NCI-H1105 treated with DMSO at 0.1 percent for 48 hours (cell line): ENCODE measurements at regions not wholly inside any gene's neighbourhood (a gene's known extent, or its start where the extent isn't known, plus 50 kb on each side); places are given as distances from the start of the nearest gene placed in this dataset.

Experiments used
- DNase-seq: peaks from one replicate; lab custom pipeline; 2025; lab: John Stamatoyannopoulos, UW

DNA sequence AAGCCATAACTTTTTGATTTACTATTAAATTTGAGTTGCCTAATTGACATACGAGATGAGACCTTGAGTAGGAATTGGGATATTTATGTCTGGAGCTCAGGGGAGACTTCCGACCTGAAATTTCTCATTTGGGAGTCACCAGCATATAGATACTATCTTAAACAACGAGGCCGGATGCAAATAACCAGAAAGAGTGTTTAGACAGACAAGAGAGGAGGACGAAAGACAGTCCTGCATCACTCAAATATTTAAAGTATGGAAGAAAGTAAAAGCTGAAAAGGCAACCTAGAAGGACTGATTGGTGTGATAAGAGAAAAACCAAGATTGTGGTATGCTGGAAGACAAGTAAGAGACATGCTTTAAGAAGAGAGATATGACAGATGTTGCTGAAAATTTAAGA lies 675.0 kb upstream of the NUDT12 start:
- DNase-seq, result no peak

DNA sequence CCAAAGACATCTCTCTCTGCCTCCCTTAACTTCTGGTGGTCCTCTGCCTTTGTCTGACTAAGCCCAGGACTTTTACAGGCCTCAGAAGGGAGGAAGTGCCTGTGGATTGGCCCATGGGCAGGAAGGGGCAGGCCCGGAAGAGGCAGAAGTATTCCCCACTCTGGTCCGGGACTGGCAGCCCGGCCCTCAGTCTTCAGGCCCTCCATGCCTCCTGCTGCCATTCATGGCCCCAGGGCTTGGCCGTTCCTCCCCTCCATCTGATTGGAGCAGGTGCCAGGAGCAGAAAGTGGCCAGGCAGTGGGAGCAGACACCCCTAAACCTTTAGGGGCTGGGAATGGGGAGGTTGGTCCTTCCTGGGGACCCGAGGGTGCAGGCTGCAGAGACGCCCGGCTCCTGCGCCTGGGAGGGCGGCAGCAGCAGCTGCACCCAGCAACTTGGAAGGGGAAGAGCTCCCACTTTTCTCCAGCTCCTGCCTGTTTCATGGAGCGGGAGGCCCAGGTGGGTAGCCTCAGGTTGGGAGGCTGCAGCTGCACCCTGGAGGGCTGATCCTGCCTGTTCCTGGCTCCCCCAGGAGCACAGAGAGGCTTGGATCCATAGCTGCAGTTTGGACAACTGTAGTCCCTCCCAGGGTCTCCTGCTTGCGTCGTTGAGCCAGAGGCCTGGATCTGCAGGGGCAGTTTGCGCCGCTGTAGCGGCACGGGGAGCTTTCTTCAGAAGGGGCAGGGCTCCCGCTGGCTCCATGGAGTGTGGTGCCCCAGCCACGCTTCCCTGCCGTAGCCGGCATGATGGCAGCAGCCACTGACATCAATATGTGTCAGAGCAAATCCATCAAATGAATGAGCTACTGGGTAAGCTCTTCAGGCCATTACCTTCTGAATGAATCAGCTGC lies 661.5 kb upstream of the NUDT12 start:
- DNase-seq, result no peak

DNA sequence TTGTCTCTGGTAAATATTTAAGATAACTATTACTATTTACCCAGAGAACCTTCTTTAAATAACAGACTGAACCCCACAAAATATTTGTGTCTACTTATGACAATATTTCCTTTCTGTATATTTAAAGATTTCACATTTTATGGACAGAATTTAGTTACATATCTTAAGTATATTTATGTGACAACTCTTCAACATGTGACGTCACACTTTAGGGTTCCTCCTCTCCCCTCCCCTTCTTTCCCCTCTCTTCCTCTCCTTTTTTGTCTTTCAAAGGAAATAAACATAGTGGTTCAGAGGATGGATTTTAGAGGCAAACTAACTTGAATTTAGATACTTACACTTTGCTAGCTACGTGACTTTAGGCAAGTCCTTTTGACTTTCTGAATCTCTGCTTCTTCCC lies 655.6 kb upstream of the NUDT12 start:
- no peak for DNase-seq

DNA sequence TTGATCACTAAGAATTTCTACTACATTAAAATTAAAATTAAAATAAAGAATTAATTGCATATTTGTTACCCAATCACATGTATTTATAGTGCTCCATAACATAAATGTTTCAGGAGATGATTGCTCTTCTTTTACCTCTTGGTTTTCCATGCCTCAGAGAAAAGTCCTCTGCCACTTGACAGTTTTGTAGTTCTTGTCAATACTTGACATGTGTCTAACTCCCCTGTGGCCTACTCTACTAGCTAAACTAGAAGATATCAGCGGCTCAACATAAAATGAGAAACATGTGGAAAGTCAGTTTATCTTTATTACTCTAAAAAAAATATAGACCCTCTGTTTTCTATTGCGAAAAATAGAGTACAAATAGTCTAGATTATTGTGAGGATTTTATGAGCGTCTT lies 650.6 kb upstream of the NUDT12 start:
- DNase-seq, result no peak

DNA sequence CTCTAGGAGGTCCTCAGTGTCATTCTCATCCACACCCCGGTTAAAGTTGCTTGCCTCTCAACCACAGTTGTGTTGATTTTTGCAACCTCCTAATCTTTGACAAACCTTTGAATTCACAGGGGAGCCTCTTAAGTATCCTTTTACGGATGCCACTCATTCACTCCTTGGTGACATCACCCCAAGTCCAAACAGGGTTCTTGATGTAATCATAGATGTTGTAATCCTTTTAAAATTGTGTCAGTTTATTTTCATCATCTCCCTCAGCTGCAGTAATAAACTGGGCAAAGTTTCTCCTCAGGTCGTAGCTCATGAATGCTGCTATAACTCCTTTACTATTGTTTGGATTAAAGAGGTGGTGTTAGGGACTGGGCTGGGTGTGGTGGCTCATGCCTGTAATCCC lies 637.2 kb upstream of the NUDT12 start:
- DNase-seq, result no peak

DNA sequence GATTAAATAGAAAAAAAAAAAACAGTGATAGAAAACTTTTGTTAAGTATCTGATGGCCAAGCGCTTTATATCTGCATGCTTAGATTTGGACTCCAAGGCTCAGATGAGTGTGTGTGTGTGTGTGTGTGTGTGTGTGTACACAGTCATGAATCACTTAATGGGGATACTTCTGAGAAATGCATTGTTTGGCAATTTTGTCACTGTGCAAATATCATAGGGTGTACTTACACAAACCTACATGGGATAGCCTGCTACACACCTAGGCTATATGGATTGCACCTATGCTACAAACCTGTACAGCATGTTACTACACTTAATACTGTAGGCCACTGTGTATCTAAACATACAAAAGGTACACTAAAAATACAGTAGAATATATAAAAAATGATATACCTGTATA lies 635.6 kb upstream of the NUDT12 start:
- DNase-seq, result no peak

DNA sequence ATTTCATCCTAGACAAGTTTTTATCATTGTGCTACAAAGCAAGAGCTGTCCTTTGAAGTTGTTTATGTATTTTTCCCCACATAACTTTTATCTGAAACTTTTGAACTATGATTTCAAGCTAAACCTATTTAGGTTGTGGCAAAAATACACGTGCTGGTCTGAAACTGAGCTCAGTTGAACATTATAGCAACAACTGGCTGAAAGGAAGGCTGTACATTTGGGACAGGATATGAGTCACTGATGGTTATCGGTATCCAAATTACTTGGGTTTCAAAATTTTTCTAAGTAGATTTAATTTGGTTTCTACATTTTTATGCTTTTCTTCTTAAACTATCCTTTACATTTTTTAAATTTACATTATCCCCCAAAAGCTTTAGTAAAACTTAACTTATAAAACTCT lies 627.3 kb upstream of the NUDT12 start:
- DNase-seq, result no peak

DNA sequence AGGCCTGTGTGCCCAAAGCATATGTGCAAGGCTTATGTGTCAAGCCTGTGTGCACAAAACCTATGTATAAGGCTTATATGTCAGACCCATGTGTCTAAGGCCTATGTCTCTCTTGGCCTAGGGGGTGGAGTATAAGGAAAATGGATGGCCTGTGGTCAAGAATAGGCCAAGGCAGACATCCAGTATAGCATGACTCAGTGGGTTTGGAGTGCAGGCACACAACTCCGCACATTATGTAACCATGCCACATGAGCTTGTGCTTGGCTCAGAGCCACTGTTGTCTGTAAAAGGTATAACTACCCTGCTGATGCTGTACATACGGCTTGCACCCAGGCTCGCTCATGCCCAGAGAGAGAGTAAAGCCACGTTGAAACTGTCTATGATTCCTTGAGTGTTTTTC lies 626.4 kb upstream of the NUDT12 start:
- DNase-seq, result no peak

DNA sequence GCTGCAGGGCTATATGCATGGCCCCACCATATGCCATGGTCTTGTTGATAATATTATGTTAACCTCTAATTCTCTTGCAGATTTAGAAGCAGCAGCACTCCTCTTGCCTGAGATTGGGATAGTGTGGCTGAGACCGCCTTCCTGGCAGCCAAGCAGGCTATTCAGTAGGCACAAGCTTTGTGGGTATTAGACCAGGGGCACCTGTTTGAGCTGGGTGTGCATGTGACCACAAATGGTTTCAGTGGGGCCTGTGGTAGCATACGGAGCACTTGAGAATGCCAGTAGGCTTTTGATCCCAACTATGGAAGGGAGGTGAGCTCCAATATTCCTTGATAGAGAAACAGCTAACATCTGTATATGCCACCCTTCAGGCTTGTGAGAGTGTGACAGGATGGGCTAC lies 625.1 kb upstream of the NUDT12 start:
- no peak for DNase-seq

DNA sequence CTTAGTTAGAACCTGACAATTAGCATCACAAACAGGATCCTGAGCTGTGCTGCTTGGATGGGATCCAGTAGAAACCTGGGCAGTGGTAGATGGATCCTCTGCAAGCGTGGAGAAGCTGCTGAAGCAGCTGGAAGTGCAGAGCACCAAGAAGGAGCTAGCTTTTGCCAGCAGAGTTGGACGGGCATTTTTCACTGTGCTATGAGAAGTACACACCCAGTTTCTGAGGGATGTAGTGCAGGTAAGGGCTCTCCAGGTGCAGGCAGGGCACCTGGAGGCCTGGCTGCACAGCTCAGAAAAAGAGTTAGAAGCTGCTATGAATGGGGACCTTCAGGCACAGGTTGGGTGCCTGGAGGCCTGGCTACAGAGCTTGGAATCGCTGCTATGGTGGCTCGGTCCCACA lies 623.9 kb upstream of the NUDT12 start:
- DNase-seq, result no peak

DNA sequence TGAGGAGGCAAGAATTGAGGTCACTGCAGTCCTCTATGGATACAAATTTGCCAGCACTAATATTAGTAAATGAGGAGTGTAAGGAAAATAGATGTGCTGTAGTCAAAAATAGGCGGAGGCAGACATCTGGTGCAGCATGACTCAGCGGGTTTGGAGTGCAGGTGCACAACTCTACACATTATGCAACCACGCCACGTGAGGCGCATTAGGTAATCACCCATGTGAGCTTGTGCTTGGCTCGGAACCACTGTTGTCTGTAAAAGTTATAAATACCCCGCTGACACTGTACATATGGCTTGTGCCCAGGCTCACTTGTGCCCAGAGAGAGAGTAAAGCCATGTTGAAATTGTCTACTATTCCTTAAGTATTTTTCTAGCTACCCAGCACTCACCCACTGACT lies 623.5 kb upstream of the NUDT12 start:
- no peak for DNase-seq

DNA sequence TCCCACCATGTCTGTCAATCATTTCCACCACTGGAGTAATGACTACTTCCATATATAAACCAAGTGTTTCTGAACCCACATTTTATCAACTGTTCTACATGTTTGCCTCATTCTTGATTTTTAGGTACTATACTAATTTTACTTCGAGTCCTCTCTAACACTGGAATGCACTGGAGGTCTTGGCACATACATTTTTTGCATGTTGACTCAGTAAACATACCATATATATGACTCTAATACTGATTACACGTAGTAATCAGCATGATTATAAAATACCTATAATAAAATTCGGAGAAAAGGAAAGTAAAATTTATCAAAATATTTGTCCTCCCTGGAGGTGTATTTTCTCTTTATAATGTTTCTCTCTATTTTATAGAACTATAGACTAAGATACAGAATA lies 621.7 kb upstream of the NUDT12 start:
- DNase-seq, result no peak

DNA sequence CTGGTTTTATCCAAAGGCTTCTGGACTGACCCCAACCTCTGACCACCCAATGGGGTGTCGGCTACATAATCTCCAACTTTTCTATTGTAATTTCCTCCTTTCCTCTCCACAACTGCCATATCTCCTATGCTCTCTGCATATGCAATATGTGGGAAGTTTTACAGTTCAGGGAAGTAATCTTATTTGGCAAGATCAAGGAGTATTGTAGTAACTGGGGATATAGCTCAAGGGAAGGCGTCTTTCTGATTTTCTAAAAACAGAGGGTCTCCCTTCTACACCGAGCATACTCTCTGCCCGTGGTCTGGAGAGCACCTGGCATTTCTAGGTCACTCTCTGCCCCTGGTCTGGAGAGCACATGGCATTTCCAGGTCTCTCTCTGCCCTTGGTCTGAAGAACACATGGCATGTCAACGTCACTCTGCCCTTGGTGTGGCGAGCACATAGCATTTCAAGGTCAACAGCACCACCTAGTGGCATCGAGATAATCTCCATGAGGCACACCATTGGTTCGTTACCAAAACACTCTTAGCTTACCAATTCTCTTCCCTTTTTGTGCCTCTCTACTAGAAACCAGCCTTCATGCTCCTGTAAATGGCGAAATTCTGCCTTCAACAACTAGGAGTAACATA lies 616.4 kb upstream of the NUDT12 start:
- DNase-seq, result no peak

DNA sequence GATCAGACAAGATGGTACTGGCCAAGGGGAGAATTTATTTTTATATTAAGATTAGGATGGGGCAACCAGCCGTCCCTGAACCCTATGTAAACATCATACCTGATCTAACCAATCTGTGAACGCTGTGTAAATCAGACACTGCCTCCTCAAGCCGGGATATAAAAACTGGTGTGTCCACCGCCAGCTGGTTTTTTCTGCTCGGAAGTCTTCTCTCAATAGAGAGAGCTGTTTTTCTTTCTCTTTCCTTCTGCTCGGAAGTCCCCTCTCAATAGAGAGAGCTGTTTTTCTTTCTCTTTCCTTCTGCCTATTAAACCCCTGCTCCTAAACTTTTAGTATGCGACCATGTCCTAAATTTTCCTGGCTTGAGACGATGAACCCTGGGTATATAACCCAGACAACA lies 615.5 kb upstream of the NUDT12 start:
- no peak for DNase-seq

DNA sequence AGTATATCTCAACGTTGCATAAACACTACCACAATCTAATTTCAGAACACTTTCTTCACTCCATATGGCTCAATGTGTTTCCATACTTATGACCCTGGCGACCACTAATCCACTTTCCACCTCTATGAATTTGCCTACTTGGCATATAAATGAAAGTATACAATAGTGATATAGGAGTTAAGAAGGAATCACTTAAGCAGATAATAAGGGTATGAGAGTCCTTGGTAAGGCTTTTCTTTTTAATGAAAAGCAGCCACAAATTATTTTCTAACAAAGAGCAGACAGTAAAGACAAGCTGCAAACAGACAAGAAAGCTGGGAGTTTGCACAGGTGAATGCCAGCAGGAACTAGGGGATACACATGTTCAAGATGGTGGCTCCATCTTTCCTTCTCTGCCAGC lies 615.1 kb upstream of the NUDT12 start:
- DNase-seq, result no peak

DNA sequence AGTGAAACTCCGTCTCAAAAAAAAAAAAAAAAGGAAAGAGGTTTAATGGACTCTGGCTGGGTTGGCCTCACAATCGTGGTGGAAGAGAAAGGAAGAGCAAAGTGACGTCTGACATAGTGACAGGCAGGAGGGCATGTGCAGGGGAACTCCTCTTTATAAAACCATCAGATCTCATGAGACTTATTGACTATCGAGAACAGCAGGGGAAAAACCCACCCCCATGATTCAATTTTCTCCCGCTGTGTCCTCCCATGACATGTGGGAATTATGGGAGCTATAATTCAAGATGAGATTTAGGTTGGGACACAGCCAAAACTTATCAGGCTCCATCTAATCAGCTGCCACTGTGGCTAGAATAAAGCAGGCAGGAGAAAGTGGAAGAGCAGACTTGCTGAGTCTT lies 610.4 kb upstream of the NUDT12 start:
- DNase-seq, result no peak

DNA sequence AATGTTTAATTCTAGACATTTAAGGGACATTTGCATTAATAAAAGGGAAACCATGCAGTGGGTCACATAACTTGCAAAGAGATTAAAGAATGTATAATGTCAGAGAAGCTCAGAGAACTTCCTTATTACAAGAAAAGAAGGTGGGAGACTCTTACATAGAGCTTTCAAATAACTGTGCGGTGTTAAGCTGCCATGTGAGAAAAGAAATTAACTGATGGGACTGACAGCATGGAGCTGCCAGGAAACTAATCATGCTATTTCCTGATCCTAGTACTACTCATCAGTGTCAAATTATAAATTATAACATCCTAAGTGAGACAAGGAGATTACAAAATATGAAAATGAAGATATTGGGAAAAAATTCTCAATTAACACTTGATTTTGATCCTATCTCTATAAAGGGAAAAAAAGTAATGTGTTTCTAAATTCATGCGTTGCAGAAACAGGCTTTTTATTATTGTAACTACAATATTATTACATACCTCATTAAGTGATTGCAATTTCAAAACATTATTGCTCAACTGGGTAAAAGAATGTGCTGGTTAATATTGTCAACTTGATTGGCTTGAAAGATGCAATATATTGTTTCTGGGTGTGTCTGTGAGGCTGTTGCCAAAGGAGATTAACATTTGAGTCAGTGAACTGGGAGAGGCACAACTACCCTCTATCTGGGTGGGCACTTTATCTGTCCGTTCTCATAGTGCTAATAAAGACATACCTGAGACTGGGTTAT lies 609.5 kb upstream of the NUDT12 start:
- no peak for DNase-seq

DNA sequence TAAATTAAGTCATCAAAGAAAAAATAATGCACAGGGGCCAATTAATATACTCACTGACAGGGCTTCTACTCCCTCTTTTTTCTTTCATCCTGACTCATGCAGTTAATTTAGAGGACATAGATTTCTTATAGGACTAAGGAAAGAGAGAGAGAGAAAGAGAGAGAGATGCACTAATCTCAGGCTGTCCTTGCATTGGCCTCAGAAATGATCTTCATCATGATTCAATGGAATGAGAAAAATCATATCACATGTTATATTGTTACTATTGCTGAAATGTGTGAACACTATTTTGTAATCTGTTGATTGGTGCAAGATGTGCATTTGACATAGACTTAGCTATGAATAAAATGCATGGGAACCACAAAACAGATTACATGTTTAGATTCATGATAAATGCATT lies 608.3 kb upstream of the NUDT12 start:
- DNase-seq, result no peak

DNA sequence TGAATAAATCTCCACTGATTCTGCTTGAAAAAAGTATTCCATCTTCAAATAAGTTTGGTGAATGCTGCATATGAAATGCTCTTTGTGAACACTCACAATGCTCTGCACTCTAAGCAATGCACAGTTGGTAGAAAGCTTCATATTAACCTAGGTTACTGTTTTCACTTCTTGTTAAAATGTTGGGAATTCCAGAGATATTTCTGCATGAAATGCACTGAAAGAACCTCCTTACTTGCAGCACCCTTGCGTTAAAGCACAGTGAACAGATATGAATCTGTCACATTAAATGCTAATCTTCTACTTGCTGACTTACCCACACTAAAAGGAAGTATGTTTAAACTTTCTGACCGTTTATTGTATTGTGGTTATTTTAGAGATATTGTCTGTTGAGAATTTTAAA lies 584.1 kb upstream of the NUDT12 start:
- no peak for DNase-seq

DNA sequence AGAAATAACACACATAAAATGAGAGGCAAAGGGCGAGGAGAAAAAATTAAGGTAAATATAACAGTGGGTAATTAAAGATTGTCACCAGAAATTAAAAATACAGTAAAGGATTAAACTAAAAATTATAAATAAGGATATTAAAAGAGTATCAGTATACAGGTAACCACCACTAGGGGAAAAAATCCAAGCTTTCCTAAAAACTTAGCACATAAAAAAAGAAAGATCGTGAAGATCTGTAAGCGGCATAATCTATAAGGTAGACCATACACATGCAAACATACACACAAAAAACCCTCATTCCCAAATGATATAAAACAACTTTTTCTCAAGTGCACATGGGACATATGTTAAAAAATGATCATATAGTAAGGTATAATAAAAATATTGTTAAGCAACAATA lies 577.3 kb upstream of the NUDT12 start:
- no peak for DNase-seq

DNA sequence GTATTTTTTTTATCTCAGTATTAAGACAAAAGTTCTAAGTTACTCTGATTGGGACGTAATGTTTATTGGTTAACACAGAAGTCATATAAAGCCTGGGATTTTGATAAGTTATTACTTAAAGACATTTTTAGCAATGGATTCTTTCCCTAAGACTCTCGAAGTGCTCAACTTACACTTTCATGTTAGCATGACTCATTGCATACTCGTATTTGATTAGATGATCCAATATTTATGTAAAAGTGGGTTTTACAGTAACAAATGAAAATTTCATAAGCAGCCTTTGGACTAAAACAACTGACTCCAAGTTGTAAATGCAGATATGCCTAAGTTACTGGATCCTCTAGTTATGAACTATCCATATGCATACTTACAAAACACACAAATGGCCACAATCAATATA lies 567.7 kb upstream of the NUDT12 start:
- no peak for DNase-seq

DNA sequence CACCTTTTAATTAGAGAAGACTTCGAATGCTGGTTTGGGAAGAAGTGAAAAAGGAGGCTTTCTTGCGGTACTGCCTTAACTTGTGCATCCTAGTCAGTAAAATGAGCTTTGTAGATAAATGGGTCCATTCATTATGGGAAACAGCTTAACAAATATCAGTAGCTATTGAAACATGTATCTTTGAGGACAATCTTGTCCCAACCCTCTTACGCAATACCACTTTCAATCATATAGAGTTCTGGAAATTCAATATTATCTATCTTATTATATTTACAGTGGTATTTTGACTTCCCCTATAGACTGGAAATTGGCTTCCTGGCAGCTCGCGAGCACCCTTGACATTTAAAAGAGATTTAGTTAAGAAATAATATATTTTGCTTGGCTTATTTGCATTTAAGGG lies 565.8 kb upstream of the NUDT12 start:
- no peak for DNase-seq

DNA sequence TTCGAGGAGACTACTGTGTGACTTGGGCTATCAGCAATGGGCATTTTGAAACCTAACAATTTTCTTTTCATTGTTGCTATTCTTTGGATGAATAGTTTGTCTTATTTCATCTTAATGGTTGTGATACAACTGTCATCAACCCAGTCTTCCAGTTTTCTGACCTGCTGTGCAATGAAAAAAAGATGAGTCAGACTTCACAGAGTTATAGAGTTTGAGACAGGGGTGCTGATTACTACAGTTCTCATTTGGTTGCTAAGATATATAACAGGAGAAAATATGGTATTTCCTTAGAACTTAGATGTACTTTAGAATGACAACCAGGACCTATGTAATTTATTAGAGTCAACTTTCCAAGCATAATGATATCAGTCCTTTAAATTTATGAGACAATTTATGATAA lies 564.4 kb upstream of the NUDT12 start:
- DNase-seq, result no peak
